C4-2B (cell line): ENCODE measurements at regions not wholly inside any gene's neighbourhood (a gene's known extent, or its start where the extent isn't known, plus 50 kb on each side); places are given as distances from the start of the nearest gene placed in this dataset.

Experiments used
- ZFX ChIP-seq: fragments of 450-650 bp; IDR thresholded peaks from 2 replicates; pipeline ENCODE4 v1.6.1; 2017
- TF ChIP-seq, protein P1 (sequence below): fragments of 450-650 bp; conservative IDR thresholded peaks from 2 replicates; pipeline ENCODE4 v1.5.1; 2017; ENCODE audit warnings: mild to moderate bottlenecking

- TF ChIP-seq, protein P1, sequence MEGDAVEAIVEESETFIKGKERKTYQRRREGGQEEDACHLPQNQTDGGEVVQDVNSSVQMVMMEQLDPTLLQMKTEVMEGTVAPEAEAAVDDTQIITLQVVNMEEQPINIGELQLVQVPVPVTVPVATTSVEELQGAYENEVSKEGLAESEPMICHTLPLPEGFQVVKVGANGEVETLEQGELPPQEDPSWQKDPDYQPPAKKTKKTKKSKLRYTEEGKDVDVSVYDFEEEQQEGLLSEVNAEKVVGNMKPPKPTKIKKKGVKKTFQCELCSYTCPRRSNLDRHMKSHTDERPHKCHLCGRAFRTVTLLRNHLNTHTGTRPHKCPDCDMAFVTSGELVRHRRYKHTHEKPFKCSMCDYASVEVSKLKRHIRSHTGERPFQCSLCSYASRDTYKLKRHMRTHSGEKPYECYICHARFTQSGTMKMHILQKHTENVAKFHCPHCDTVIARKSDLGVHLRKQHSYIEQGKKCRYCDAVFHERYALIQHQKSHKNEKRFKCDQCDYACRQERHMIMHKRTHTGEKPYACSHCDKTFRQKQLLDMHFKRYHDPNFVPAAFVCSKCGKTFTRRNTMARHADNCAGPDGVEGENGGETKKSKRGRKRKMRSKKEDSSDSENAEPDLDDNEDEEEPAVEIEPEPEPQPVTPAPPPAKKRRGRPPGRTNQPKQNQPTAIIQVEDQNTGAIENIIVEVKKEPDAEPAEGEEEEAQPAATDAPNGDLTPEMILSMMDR, result no peak
- no peak for TF ChIP-seq ZFX
Observed at GRCh38 chr15:39432912-39433348, 147.9 kb upstream of the THBS1 start.
